ENCODE measurements at regions not wholly inside any gene's neighbourhood (a gene's known extent, or its start where the extent isn't known, plus 50 kb on each side); places are given as distances from the start of the nearest gene placed in this dataset.

GRCh38 chr10:63883861-63884260, 362.7 kb downstream of the REEP3 start:
- DNase-seq (ENCODE audit: insufficient read length) (no peak), FAIRE-seq (no peak)
- no peak for TF ChIP-seq POLR2A (IDR thresholded peaks at IDR 0.05; ENCODE audit: low read depth, low read length)
- TF ChIP-seq TAF1 (IDR thresholded peaks at IDR 0.05; ENCODE audit: borderline replicate concordance, low read depth, low read length): no peak
- TF ChIP-seq POLR2AphosphoS5 (IDR thresholded peaks at IDR 0.05; ENCODE audit: low read depth, low read length): no peak

- no peak for TF ChIP-seq TAF1 (IDR thresholded peaks at IDR 0.05; ENCODE audit: borderline replicate concordance, low read depth, low read length)
- TF ChIP-seq POLR2AphosphoS5 (IDR thresholded peaks at IDR 0.05; ENCODE audit: low read depth, low read length): no peak
- TF ChIP-seq POLR2A (IDR thresholded peaks at IDR 0.05; ENCODE audit: low read depth, low read length): no peak
- FAIRE-seq: no peak
- no peak for DNase-seq (ENCODE audit: insufficient read length)
Measured at GRCh38 chr10:63884426-63884825, 363.2 kb downstream of the REEP3 start.

GRCh38 chr10:63885156-63885555, 364.0 kb downstream of the REEP3 start:
- no peak for FAIRE-seq
- TF ChIP-seq POLR2A (IDR thresholded peaks at IDR 0.05; ENCODE audit: low read depth, low read length): no peak
- TF ChIP-seq POLR2AphosphoS5 (IDR thresholded peaks at IDR 0.05; ENCODE audit: low read depth, low read length): no peak
- TF ChIP-seq TAF1 (IDR thresholded peaks at IDR 0.05; ENCODE audit: borderline replicate concordance, low read depth, low read length): no peak
- no peak for DNase-seq (ENCODE audit: insufficient read length)

- FAIRE-seq: no peak
- TF ChIP-seq POLR2A (IDR thresholded peaks at IDR 0.05; ENCODE audit: low read depth, low read length): no peak
- DNase-seq (ENCODE audit: insufficient read length): no peak
Measured at GRCh38 chr10:63886281-63887022, 365.3 kb downstream of the REEP3 start.

GRCh38 chr10:63887023-63887589, 365.9 kb downstream of the REEP3 start:
- FAIRE-seq (no peak), DNase-seq (ENCODE audit: insufficient read length) (no peak)
- TF ChIP-seq POLR2AphosphoS5 (IDR thresholded peaks at IDR 0.05; ENCODE audit: low read depth, low read length) (no peak), POLR2A (IDR thresholded peaks at IDR 0.05; ENCODE audit: low read depth, low read length) (no peak), TAF1 (IDR thresholded peaks at IDR 0.05; ENCODE audit: borderline replicate concordance, low read depth, low read length) (no peak)

GRCh38 chr10:63887600-63888370, 366.6 kb downstream of the REEP3 start:
- TF ChIP-seq TAF1 (IDR thresholded peaks at IDR 0.05; ENCODE audit: borderline replicate concordance, low read depth, low read length) (no peak), POLR2AphosphoS5 (IDR thresholded peaks at IDR 0.05; ENCODE audit: low read depth, low read length) (no peak), POLR2A (IDR thresholded peaks at IDR 0.05; ENCODE audit: low read depth, low read length) (no peak)
- FAIRE-seq: no peak
- no peak for DNase-seq (ENCODE audit: insufficient read length)

GRCh38 chr10:63889803-63890202, 368.6 kb downstream of the REEP3 start:
- TF ChIP-seq POLR2A (IDR thresholded peaks at IDR 0.05; ENCODE audit: low read depth, low read length) (no peak), TAF1 (IDR thresholded peaks at IDR 0.05; ENCODE audit: borderline replicate concordance, low read depth, low read length) (no peak), POLR2AphosphoS5 (IDR thresholded peaks at IDR 0.05; ENCODE audit: low read depth, low read length) (no peak)
- DNase-seq (ENCODE audit: insufficient read length): no peak
- FAIRE-seq: no peak

- TF ChIP-seq TAF1 (IDR thresholded peaks at IDR 0.05; ENCODE audit: borderline replicate concordance, low read depth, low read length) (no peak), POLR2A (IDR thresholded peaks at IDR 0.05; ENCODE audit: low read depth, low read length) (no peak), POLR2AphosphoS5 (IDR thresholded peaks at IDR 0.05; ENCODE audit: low read depth, low read length) (no peak)
- FAIRE-seq (no peak), DNase-seq (ENCODE audit: insufficient read length) (no peak)
Measured at GRCh38 chr10:63896992-63897391, 375.8 kb downstream of the REEP3 start.

GRCh38 chr10:63899673-63900300, 378.6 kb downstream of the REEP3 start:
- TF ChIP-seq POLR2AphosphoS5 (IDR thresholded peaks at IDR 0.05; ENCODE audit: low read depth, low read length) (no peak), TAF1 (IDR thresholded peaks at IDR 0.05; ENCODE audit: borderline replicate concordance, low read depth, low read length) (no peak), POLR2A (IDR thresholded peaks at IDR 0.05; ENCODE audit: low read depth, low read length) (no peak)
- no peak for DNase-seq (ENCODE audit: insufficient read length)
- FAIRE-seq: no peak

- FAIRE-seq: no peak
- TF ChIP-seq POLR2AphosphoS5 (IDR thresholded peaks at IDR 0.05; ENCODE audit: low read depth, low read length): no peak
- no peak for TF ChIP-seq POLR2A (IDR thresholded peaks at IDR 0.05; ENCODE audit: low read depth, low read length)
- TF ChIP-seq TAF1 (IDR thresholded peaks at IDR 0.05; ENCODE audit: borderline replicate concordance, low read depth, low read length): no peak
- DNase-seq (ENCODE audit: insufficient read length): no peak
Measured at GRCh38 chr10:63901228-63901627, 380.0 kb downstream of the REEP3 start.

- DNase-seq (ENCODE audit: insufficient read length): no peak
- TF ChIP-seq POLR2AphosphoS5 (IDR thresholded peaks at IDR 0.05; ENCODE audit: low read depth, low read length) (no peak), TAF1 (IDR thresholded peaks at IDR 0.05; ENCODE audit: borderline replicate concordance, low read depth, low read length) (no peak), POLR2A (IDR thresholded peaks at IDR 0.05; ENCODE audit: low read depth, low read length) (no peak)
- FAIRE-seq: no peak
Measured at GRCh38 chr10:63901881-63902280, 380.7 kb downstream of the REEP3 start.

Measured in GM12892 (cell line).